HUDEP-2 (cell line): ENCODE measurements at regions not wholly inside any gene's neighbourhood (a gene's known extent, or its start where the extent isn't known, plus 50 kb on each side); places are given as distances from the start of the nearest gene placed in this dataset.

Source experiments
- DNase-seq, 76 experiments: peaks; one replicate each; lab custom pipeline; 2025; ENCODE audit not compliant: unreplicated experiment in 76 of 76; lab: John Stamatoyannopoulos, UW

DNA sequence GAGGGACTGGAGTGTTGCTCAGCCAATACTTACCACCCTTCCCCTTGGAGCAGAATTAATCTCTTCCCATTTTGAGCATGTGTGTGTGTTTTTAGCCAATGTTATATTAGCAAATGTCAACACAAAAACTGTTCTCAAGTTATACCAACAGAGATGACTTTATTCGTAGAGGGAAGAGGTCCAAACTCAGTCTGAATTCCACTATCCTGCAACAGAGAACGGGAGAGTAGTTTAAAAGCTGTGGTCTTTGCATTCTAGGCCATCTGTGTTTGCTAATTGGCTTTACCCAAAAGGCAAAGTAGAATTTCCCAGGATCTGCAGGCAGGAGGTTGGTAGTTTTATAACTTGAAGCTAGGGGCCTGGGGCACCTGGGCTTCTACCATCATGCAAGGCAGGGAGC, 847.9 kb upstream of the TMEM132C start:
- DNase-seq = no peak

DNA sequence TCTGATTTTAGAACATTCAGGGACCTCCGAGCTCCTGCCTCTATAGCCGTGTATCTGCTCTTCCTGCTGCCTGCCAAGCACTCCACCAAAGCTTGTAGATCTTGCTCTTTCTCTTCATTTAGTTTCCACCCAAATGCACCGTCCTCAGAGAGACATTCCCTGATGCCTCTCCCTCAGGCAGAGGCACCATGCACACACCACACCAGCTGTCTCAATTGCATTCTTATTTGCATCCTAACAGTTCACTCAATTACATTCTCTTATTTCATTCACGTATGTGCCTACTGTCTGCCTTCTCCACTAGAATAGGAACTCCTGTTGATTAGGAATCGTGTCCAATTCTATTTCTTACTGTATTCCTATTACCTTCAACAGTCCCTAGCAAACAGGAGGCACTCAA, 845.4 kb upstream of the TMEM132C start:
- DNase-seq = no peak

DNA sequence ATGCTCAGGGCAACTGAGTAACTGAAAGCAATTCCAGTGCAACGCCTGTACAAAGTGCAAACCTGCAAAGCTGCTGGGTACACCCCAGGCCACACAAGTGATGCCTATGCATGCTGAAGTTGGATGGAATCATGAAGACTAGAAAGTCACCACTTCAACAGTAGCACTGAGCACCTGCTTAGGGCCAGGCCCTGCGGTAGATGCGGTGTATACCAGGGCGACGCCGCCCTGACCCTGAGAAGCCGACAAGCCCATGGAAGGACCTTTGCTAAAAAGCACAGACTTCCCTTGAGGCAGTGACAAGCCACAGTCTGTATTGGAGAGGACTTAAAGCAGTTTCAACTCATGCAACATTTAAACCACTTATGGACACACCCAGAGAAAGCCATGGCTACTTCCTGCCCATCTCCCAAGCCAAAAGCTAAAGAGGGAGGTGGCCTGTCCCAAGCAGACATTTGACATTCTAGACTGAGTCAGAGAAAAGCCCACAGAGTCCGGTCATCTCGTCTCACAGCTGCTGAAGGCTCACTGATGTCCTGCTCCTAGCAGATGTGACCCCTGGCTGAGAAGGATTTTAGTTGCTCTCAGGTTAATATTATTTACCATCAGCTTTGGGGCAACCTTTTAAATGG, 843.9 kb upstream of the TMEM132C start:
- DNase-seq = no peak

DNA sequence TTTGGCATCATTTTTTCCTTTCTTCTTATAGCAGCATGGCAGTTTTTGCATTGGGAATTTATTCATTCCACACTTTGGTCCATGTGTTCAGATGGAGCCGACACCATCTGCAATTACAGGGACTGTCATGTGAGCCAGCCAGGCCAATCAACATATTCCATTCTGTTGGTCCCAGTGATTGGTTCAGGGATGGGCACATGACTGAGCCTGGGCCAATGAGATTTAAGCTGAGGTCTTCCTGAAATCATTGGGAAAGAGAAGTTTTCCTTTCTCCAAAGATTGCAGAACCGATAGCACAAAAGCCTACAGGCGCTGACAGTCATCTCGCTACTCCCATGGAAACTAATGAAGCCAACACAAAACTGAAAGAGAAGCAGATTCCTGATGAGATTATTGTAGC, 841.5 kb upstream of the TMEM132C start:
- no peak for DNase-seq

DNA sequence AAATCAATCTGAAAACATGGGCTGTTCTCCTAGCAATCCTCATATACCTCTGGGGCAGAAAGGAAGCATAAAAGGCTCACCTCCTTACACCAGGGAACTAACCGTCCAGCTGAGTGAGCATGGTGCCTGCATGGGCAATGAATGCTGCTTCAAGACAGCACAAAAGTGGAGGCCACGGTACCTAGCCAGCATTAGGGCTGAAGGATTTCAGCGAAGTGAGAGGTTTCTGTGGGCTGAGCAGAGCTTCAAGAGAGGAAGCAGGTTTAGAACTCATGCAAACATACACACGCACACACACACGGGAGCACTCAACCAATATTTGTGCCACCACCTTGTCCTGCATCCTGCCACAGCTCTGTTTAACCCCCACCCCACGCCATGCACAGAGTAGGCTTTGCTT, 838.5 kb upstream of the TMEM132C start:
- DNase-seq = no peak

DNA sequence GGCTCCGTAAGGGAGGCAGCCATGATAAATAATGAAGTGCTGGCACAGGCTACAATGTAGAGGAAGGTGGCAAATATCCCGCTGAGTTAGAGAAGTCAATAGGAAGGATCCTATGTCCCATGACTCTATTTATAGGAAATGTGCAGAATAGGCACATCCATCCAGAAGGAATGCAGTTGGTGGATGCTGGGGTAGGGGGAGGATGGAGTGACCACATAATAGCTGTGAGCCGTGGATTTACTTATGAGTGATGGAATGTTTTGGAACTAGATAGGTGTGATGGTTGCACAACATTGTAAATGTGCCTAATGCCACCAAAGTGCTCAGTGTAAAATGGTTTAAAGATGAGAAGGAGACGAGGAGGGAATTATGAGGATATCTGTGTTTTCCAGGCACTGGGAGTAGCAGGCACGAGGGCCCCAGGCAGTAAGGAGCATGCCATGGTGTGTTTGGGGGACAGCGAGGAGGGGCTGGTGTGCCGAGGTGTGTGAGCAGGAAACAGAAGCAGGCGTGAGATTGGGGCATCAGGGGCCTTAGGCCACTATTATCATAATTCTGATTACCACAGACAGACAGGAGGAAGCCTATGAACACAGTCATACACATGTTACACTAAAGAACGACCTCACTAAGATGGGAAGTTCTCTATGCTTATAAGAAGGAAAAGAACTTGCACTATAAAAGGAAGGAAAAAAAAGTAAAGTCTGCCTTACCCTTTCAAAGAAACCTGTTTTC, 837.3 kb upstream of the TMEM132C start:
- no peak for DNase-seq

DNA sequence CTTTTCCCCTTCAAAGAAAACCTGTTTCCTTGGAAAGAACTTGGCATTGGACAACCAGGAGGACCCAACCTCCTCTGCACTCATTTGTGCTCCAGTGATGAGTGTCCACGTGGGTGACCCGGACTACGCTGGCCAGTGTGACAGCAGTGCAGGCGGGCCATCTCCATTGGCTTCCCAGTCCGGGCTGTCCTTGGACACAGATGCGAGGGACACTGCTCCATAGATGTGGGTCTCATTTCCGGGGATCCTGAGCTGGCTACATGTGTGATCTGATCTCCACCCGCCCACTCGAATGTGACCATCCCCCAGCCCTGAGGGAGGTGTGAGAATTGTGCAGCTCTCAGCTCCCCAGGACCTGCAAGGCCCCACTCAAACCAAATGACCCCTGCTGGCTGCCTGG, 836.6 kb upstream of the TMEM132C start:
- no peak for DNase-seq

DNA sequence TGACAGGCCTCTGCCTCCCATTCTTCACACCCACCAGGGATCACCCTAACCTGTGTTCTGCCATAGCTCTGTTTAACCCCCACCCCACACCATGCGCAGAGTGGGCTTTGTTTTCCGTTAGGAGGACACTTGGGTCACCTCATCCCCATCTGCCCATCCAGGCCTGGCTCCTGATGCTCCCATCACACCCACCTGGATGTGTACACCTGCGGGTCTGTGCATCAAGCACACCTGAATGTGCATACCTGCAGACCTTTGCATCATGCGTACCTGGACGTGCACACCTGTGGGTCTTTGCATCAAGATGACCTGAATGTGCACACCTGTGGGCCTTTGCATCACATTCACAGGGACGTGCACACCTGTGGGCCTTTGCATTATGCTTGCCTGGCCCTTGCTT, 835.8 kb upstream of the TMEM132C start:
- no peak for DNase-seq

DNA sequence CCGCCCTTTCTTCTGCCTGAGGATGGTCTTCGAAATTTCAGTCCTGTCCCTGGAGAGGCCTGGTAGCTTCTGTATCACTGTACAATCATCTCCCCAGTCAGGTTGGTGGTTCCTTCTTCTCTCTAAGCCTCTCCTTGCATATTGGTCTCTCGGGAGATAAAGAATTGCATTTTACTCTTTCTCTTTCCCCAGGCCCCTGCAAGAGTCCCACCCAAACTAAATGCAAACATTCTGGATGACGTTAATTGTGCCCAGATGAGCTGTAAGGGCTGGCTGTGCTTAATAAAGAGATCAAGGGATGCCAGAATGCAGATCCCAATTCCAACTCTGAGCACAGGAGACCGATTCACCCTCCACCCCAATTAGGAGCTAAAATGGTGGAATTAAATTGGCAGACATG, 835.4 kb upstream of the TMEM132C start:
- DNase-seq = no peak

DNA sequence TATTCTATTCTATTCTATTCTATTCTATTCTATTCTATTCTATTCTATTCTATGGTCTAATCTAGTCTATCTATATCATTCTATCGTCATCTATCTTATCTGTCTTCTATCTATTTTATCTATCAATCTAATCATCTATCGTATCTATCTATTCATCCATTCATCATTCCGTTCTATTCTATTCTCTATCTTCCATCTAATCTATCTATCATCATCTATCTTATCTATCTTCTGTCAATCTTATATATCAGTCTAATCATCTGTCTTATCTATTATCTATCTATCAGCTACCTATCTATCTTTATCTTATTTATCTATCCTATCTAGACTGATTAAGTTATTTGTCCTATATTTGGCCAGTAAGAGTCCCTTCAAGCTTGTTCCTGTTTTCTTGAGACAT, 831.5 kb upstream of the TMEM132C start:
- no peak for DNase-seq

DNA sequence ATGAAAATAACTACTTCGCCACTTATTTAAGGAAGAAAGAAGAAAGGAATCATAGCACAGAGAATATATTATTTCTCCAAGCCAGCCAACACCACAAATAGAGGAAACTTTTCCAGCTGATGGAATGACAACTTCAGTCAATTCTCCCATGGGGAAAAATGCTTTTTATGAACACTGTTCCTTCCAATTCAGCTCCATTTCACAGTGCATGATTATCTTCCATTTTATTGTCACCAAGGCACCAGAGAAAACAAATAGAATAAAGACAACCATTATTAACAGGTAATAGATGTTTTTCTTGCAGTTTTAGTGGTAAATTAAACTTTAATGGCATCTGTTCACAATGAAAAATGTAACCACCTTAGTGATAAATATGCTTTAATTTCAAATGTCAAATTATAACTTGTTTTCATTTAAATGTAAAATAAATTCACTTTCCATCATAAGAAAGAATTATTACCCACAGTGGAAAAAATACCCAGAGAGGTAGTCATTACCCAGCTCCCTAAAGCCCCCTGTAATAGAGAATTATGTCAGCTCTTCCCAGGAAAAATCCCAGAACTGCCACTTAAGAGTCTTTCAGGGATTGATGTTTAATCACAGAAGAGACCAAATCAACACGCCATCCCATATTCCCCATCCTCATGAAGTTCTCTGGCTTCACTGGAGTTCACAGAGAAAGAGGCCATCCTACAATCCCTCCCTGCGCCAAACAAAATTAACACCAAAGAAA, 828.3 kb upstream of the TMEM132C start:
- DNase-seq = no peak

DNA sequence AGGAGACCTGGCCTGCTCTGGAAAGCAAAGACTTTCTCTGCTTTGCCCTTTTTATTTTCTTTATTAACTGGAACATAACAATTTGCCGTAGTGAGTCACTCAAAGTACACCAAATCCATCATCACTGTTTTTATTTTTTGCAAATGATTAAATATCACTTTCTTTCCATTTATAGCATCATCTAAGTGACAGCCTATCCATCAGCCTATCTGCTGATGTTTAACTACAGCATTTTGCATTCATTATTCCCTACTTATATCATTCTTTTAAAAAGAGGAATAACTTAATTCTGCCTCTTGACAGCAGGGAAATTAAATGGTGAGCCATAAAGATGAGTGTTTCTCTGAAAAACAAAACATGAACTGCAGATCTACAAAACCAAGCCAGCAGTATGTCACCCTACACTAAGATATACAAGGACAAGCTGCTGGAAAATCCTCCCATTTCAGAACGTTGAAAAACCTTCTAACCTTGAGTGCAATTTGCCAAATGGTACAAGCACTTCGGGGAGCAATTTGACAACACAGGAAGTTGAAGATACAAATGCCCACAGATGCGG, 821.3 kb upstream of the TMEM132C start:
- DNase-seq = no peak

DNA sequence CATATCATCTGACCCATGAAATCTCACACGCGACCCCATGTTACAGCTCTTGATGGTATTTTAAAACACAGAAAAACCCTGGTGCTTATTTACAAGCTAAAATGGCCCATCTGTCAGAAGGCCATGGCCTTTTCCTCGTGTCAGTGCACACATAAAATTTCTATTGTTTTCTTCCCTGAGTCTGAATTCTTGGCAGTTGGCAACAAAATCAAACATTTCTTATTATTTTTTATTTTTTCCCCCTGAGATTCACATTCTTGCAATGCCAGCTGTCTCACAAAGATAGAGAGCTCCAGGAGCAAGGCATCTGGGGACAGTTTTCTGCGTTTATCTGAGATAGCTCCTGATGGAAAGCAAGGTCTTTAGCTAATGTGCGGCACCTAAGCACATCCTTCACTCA, 818.1 kb upstream of the TMEM132C start:
- no peak for DNase-seq

DNA sequence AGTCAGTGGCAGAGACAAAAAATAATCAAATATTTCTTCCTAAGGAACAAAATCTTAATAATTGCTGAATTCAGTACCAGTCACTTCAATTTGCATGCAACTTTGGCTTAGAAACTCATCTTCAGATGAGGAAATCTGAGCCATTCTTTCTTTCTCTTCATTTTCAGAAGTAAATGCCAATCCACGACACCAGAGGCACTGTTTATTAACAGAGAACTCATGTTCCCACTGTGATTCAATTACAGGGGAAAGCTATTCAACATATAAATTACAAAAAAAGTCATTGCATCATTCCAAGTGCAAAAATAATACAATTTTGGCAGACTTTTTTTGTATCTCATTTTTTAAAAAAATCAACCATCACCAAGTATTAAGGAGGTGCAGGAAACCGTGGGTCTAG, 816.1 kb upstream of the TMEM132C start:
- DNase-seq = no peak

DNA sequence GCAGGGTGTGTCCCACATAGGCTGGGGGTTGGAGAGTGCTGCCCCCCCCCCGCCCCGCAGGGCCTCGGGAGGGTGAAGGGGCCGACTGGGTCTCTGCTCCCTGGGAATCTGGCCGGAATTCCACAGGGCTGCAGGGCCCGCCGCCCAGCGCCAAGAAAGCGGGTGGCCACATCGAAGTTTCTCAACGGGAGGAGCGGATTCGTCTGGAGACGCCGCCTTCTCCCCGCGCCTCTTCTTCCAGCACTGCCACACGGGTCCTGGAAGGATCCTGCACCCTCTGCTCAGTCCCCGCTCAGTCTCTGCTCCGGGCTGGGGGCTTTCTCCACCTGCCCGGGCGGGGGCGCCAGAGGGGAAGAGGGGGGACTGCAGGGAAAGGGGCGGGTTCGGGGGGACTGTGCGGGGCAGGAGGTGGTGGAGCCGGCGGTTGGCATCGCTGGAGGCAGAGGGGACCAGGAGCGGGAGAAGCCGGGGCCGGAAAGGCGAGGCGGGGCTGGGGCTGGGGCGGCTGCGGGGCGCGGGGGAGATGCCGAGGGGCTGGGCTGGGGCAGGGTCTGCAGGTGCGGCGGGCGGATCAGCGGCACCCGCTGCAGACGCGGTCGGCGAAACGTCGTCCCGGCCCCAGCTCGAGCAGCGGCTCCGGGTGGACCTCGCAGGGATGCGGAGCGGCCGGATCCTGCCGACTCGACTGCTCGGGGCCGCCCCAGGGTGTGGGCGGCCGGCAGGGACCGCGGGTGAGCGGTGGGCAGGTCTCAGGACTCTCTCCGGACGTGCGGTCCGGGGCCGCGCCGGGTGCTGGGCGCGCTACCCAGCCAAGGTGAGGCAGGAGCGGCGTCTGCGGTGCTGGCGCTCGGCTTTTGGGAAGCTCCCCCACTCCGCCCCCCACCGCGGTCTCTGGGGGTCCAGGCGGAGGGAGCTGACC, 811.4 kb upstream of the TMEM132C start:
- DNase-seq = no peak

DNA sequence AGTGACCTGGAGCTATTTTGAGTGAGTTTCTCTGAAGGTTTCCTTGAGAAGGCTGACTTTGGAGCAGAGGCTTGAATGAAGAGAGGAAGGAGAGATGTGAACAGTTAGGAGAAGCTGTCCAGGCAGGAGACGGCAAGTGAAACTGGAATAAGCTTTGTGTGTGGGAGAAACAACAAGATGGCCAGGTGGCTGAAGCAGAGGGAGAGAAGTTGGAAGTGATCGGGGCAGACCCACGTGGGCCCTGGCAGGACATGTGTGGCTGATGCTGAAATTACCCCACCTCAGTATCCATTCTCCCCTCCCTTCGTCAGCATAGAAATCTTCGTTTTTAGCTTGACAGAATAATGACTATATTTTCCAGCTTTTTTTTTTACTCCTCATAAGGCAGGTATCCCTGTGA, 809.2 kb upstream of the TMEM132C start:
- DNase-seq = no peak

DNA sequence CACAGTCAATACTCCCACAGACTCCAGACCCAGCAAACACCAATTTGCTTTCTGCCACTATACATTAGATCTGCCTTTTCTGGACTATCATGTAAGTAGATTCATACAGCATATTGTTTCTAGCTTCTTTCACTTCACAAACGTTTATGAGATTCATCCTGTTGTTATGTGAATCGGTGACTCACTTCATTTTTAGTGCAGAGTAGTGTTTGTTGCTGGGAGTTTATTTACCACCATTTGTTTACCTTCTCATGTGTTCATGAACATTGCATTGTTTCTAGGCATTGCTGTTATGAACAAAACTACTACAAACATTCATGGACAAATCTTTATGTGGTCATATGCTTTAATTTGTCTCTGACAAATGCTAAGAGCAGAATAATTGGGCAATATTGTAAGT, 807.8 kb upstream of the TMEM132C start:
- no peak for DNase-seq

DNA sequence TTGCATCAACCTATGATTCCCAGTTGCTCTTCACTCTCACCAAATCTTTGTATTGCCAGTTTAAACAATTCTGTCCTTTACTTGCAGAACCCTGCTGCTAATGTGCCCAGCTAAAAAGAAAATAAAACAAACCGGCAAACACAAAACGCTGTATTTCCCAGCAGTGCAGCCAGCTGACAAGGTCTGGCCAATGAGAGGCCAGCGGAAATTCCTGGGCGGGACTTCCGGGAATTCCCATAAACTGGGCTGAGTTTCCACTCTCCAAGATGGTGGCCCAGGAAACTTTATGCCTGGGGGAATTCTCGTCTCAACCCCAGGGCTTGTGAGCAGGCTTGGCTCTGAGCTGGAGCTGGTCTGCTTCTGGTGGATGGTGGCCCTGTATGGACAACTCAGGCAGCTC, 807.3 kb upstream of the TMEM132C start:
- no peak for DNase-seq

DNA sequence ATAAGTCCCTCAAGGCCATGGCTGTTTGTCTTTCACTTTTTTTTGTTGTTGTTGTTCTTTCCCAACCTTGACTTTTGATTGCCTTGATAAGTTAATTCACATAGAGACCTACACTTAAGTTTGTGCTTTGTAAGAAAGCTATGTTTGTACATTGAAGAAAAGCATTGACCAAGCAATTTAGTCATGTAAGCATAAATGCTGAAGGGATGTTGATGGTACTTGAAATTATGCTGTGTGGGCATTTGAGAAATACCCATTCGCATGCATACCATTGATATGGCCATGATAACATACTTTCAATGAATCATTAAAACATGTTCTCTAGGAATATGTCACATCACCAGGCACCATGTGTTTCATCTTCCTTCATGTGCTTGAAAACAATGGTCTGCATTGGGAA, 803.7 kb upstream of the TMEM132C start:
- no peak for DNase-seq

DNA sequence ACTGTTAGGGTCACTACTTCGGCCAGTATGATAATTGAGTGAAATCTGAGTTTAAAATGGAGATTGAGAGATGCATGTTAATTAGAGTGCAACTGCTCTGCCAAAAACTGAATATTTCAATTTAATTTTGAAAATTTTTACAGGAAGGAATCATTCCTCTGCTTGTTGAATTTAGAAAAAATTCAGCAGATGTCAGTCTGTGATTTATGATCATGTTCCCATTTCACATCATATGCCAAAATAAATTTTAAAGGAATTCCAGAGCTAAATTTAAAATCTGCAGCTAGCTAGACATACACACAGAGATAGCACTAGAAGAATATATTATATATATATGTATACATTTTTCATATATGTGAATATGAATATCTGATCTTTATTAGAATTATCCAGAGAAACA, 797.6 kb upstream of the TMEM132C start:
- no peak for DNase-seq

DNA sequence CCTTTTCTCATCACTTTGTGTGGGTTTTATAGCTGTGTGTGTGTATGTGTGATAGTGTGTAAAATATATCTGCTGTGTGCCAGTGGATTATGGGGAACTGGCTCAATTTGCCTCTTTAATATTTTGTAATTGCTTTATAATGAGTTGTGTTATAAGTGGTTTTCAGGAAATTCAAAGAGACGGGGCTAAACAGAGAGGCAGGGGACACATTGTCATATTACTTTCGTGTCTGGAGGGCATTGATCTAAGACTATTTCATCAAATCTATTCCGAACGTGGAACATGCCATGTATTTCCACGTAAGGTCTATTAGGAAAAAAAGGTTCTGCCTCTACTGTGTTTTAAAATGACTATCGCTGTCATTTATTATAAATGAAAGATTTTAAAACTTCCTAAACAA, 793.2 kb upstream of the TMEM132C start:
- DNase-seq = no peak
